HFFc6 (cell line): ENCODE measurements at regions not wholly inside any gene's neighbourhood (a gene's known extent, or its start where the extent isn't known, plus 50 kb on each side); places are given as distances from the start of the nearest gene placed in this dataset.
"Not testable (repeated sequence)": the region's sequence is repeated elsewhere in the genome, so short reads cannot be mapped to it uniquely, and the experiment has no call there.

Experiments used
- DNase-seq: peaks from one replicate; pipeline ENCODE4 v3.0.0-alpha.2; 2018
- H3K27ac Mint-ChIP-seq: 2 replicates; pipeline ENCODE4 v1.8.0; 2020; ENCODE audit warnings: mild to moderate bottlenecking, mixed read lengths
- H3K27me3 Mint-ChIP-seq: 2 replicates; pipeline ENCODE4 v1.8.0; 2021; ENCODE audit warnings: mild to moderate bottlenecking, moderate library complexity, mixed read lengths; ENCODE audit not compliant: insufficient read depth
- H3K36me3 Mint-ChIP-seq: 2 replicates; pipeline ENCODE4 v1.8.0; 2021; ENCODE audit warnings: low read depth, mixed read lengths
- H3K4me1 Mint-ChIP-seq: 2 replicates; pipeline ENCODE4 v1.8.0; 2020; ENCODE audit warnings: low read depth, mixed read lengths
- H3K4me3 Mint-ChIP-seq: 2 replicates; pipeline ENCODE4 v1.8.0; 2020; ENCODE audit warnings: mild to moderate bottlenecking, moderate library complexity, mixed read lengths
- H3K9me3 Mint-ChIP-seq: 2 replicates; pipeline ENCODE4 v1.8.0; 2020; ENCODE audit warnings: mild to moderate bottlenecking, mixed read lengths
- TF ChIP-seq, protein P1 (sequence below): fragments of 200-600 bp; sonication (generic); IDR thresholded peaks from 2 replicates; pipeline ENCODE4 v1.5.0; 2021; ENCODE audit warnings: antibody characterized with exemption, mild to moderate bottlenecking

DNA sequence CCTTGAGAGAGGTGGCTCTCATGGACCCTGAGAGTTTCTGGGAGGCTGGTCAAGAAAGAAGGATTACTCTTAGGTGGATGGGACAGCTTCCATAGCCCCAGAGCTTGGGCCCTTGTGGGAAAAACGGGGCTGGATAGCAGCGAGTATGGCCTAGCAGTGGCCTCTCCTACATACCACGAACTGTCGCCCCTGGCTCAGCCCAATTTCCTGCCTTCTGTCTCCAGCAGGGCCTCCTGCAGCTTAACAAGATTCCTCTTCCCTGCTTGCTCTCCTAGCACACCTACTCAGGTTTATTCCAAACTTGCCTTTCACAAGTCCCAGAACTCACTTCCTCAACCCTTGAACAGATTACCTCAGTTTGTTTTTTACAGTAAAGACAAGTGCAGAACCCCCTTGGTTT lies 139.7 kb upstream of the TPM1 start:
- no peaks in the 10 kb centered on the region for H3K9me3 Mint-ChIP-seq
- no peaks in the 10 kb centered on the region for H3K27me3 Mint-ChIP-seq
- H3K4me1 Mint-ChIP-seq: peaks cover 20% of the 10 kb centered on the region
- no peaks in the 10 kb centered on the region for H3K36me3 Mint-ChIP-seq
- TF ChIP-seq, protein P1, sequence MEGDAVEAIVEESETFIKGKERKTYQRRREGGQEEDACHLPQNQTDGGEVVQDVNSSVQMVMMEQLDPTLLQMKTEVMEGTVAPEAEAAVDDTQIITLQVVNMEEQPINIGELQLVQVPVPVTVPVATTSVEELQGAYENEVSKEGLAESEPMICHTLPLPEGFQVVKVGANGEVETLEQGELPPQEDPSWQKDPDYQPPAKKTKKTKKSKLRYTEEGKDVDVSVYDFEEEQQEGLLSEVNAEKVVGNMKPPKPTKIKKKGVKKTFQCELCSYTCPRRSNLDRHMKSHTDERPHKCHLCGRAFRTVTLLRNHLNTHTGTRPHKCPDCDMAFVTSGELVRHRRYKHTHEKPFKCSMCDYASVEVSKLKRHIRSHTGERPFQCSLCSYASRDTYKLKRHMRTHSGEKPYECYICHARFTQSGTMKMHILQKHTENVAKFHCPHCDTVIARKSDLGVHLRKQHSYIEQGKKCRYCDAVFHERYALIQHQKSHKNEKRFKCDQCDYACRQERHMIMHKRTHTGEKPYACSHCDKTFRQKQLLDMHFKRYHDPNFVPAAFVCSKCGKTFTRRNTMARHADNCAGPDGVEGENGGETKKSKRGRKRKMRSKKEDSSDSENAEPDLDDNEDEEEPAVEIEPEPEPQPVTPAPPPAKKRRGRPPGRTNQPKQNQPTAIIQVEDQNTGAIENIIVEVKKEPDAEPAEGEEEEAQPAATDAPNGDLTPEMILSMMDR: no peak
- no peak for DNase-seq
- H3K27ac Mint-ChIP-seq: no peak overlapping the region
- H3K4me3 Mint-ChIP-seq: no peak overlapping the region

DNA sequence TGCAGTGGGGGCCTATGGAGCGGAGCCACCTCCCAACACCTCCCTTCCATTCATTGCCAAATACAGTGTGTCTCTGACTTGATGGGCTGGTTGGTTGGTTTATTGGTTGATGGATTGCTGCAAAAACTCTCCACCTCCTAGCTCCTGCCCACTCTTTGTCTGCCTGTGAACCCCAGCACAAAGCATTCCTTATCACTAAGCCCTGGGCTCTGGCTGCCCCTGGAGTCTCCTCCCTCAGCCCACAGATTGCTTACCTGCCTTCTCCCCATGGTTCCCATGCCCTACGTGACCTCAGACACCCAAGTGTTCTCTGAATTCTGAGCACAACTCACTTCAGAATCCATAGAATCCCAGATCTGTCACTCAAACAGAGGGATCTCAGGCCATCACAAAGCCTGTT lies 139.1 kb upstream of the TPM1 start:
- Mint-ChIP-seq H3K4me3 (no peak overlapping the region), H3K4me1 (peaks cover 14% of the 10 kb centered on the region), H3K27ac (no peak overlapping the region), H3K27me3 (no peaks in the 10 kb centered on the region), H3K36me3 (no peaks in the 10 kb centered on the region), H3K9me3 (no peaks in the 10 kb centered on the region)
- TF ChIP-seq, protein P1: no peak
- DNase-seq: no peak

DNA sequence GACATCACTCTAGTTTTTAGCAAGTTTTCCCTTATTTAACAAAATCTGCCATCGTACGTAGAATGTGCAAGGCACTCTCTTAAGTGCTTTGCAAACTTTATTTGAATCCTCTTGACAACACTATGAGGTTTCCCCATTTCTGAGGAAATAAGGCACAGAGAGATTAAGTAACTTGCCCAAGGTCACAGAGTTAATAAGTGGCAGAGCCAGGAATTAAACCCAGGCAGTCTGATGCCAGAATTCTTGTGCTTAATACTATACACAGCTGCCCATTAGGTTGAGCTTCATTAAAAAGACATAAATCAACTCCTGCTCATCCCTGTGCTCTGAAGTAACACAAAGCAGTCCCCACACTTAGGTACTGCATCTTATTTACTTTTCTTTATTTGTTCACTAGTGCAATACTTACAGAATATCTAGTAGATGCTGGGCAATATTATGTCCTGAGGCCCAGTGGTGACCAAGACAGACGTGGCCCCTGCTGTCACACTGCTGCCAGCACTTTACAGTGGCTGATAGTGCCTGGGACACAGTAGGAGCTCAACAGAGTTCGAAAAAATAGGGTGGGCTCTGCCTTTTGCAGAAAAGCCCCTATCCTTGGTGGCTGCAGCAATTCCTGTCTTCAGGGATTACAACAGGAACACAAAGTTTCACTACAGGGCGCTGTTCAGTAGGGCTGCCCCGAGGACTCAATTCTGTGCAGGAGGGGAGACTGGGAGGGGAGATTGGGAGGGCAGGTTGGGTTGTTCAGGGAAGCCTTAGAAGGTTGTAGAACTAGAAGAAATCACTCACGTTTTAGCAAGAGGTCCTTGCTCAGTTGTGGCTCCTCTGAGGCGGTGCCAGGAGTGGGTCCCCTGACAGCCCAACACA lies 138.3 kb upstream of the TPM1 start:
- no peak for DNase-seq
- TF ChIP-seq, protein P1: no peak
- H3K9me3 Mint-ChIP-seq: peaks cover under 1% of the 10 kb centered on the region; the same call in 1 of the 2 replicates
- H3K4me3 Mint-ChIP-seq: no peak overlapping the region
- no peak overlapping the region for H3K27ac Mint-ChIP-seq
- H3K4me1 Mint-ChIP-seq: peaks cover 9% of the 10 kb centered on the region
- H3K27me3 Mint-ChIP-seq: no peaks in the 10 kb centered on the region; the same call in 1 of the 2 replicates
- no peaks in the 10 kb centered on the region for H3K36me3 Mint-ChIP-seq

DNA sequence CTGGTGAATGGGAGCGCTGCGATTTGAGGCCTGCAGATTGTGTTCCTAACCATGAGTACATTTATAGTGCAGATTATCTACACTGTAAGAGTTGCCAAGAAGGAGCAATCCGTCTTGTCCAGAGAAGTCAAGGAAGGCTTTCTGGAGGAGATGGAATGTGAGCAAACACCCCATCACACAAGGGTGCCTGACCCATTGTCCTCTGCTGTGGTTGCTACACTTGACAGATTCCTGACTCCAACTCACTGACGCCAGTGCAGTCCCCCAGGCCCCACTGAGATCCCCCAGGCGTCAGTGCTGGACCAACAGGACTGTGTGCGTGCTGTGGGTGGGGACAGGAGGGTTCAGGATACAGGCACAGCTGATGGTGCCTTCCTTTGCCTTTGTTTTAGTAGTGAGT lies 135.9 kb upstream of the TPM1 start:
- no peak overlapping the region for H3K4me3 Mint-ChIP-seq
- H3K27me3 Mint-ChIP-seq: no peaks in the 10 kb centered on the region; the same call in none of the 2 replicates
- no peak for DNase-seq
- peaks cover 9% of the 10 kb centered on the region for H3K4me1 Mint-ChIP-seq
- peaks cover 7% of the 10 kb centered on the region; the same call in 1 of the 2 replicates for H3K9me3 Mint-ChIP-seq
- H3K27ac Mint-ChIP-seq: no peak overlapping the region
- TF ChIP-seq, protein P1: no peak
- no peaks in the 10 kb centered on the region for H3K36me3 Mint-ChIP-seq

DNA sequence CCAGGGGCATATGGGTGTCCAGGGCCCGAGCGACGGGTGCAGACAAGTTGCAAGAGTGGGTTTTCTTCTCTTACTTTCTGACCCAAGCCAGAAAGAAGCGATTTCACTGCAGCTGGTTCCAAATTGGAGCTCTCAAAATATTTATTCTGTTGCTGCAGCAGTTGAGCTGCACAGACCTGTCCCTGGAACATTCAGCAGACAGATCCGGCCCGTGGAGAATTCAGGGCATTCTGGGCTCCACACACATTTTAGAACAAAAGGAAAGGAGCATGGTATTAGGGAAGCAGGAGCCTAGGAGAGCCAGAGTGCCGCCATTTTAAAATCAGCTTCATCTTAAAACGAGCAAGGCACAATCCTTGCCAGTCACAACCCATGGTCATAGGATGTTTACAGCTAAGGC lies 135.3 kb upstream of the TPM1 start:
- H3K4me3 Mint-ChIP-seq: no peak overlapping the region
- no peaks in the 10 kb centered on the region for H3K36me3 Mint-ChIP-seq
- H3K27me3 Mint-ChIP-seq: no peaks in the 10 kb centered on the region; the same call in none of the 2 replicates
- peaks cover 7% of the 10 kb centered on the region; the same call in 1 of the 2 replicates for H3K9me3 Mint-ChIP-seq
- no peak overlapping the region for H3K27ac Mint-ChIP-seq
- TF ChIP-seq, protein P1: no peak
- peaks cover 9% of the 10 kb centered on the region for H3K4me1 Mint-ChIP-seq
- DNase-seq: no peak

DNA sequence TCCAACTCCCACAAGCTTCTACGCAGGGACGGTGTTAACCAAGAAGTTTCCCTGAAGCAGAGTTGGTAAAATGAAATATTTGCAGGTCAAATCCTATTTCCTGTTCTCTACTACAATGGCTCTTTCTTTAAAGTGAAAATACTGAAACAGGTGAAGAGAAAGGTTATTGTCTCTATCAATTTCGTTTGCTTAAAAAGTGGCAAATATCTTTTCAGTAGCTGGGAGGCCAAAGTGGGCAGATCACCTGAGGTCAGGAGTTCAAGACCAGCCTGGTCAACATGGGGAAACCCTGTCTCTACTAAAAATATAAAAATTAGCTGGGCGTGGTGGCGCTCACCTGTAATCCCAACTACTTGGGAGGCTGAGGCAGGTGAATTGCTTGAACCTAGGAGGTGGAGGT lies 134.2 kb upstream of the TPM1 start:
- not testable (repeated sequence) for H3K4me3 Mint-ChIP-seq

More for the DNA sequence above, 134.2 kb upstream of the TPM1 start:
- H3K27me3 Mint-ChIP-seq, DNase-seq, H3K4me1 Mint-ChIP-seq, H3K9me3 Mint-ChIP-seq, H3K27ac Mint-ChIP-seq, H3K36me3 Mint-ChIP-seq: not testable (repeated sequence)
